Cerebellar nuclear complex (tissue), 1 donor: ENCODE measurements at regions not wholly inside any gene's neighbourhood (a gene's known extent, or its start where the extent isn't known, plus 50 kb on each side); places are given as distances from the start of the nearest gene placed in this dataset.

ENCODE experiments used
- DNase-seq, 2 experiments: peaks; one replicate each; lab custom pipeline; 2025; lab: John Stamatoyannopoulos, UW

GRCh38 chr10:128871671-128872231 is 595.3 kb upstream of the MGMT start:
- DNase-seq = no peak

GRCh38 chr10:128873411-128874054 is 593.5 kb upstream of the MGMT start:
- no peak for DNase-seq

GRCh38 chr10:128874331-128874730 is 592.7 kb upstream of the MGMT start:
- no peak for DNase-seq

GRCh38 chr10:128875030-128875744 is 591.9 kb upstream of the MGMT start:
- no peak for DNase-seq

GRCh38 chr10:128875956-128876736 is 590.9 kb upstream of the MGMT start:
- DNase-seq = no peak

GRCh38 chr10:128877141-128877540 is 589.9 kb upstream of the MGMT start:
- DNase-seq = no peak

- no peak for DNase-seq
Observed at GRCh38 chr10:128877936-128878335, 589.1 kb upstream of the MGMT start.

- no peak for DNase-seq
Observed at GRCh38 chr10:128879030-128879429, 588.0 kb upstream of the MGMT start.

GRCh38 chr10:128879441-128880140 is 587.5 kb upstream of the MGMT start:
- no peak for DNase-seq

- DNase-seq = no peak
Observed at GRCh38 chr10:128880159-128880725, 586.8 kb upstream of the MGMT start.

- DNase-seq = no peak
Observed at GRCh38 chr10:128881086-128881485, 586.0 kb upstream of the MGMT start.

- DNase-seq = no peak
Observed at GRCh38 chr10:128883231-128884032, 583.6 kb upstream of the MGMT start.

GRCh38 chr10:128884033-128884425 is 583.0 kb upstream of the MGMT start:
- no peak for DNase-seq

- no peak for DNase-seq
Observed at GRCh38 chr10:128884496-128885072, 582.5 kb upstream of the MGMT start.

- no peak for DNase-seq
Observed at GRCh38 chr10:128885573-128886555, 581.2 kb upstream of the MGMT start.

- no peak for DNase-seq
Observed at GRCh38 chr10:128887856-128888255, 579.2 kb upstream of the MGMT start.

- no peak for DNase-seq
Observed at GRCh38 chr10:128892005-128892404, 575.0 kb upstream of the MGMT start.

- no peak for DNase-seq
Observed at GRCh38 chr10:128894641-128895040, 572.4 kb upstream of the MGMT start.

GRCh38 chr10:128895473-128895872 is 571.6 kb upstream of the MGMT start:
- no peak for DNase-seq
